ENCODE measurements at regions not wholly inside any gene's neighbourhood (a gene's known extent, or its start where the extent isn't known, plus 50 kb on each side); places are given as distances from the start of the nearest gene placed in this dataset.

DNA sequence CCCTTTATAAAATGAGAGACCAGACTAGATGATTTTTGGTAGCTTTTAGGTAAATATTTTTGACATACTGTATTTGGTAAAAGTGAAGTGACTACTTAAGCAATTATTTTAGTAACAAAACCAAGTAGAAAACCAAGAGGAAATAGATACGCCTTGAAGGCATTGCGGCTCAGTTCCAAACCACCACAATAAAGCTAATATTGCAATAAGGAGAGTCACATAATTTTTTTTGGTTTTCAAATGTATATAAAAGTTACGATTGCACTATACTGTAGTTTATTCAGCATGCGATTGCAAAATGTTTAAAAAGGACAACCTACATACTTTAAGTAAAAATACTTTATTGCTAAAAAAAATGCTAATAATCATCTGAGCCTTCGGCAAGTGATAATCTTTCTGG lies 581.7 kb upstream of the POT1 start:
- TF ChIP-seq, protein P1, sequence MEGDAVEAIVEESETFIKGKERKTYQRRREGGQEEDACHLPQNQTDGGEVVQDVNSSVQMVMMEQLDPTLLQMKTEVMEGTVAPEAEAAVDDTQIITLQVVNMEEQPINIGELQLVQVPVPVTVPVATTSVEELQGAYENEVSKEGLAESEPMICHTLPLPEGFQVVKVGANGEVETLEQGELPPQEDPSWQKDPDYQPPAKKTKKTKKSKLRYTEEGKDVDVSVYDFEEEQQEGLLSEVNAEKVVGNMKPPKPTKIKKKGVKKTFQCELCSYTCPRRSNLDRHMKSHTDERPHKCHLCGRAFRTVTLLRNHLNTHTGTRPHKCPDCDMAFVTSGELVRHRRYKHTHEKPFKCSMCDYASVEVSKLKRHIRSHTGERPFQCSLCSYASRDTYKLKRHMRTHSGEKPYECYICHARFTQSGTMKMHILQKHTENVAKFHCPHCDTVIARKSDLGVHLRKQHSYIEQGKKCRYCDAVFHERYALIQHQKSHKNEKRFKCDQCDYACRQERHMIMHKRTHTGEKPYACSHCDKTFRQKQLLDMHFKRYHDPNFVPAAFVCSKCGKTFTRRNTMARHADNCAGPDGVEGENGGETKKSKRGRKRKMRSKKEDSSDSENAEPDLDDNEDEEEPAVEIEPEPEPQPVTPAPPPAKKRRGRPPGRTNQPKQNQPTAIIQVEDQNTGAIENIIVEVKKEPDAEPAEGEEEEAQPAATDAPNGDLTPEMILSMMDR (IDR thresholded peaks at IDR 0.05; ENCODE audit: insufficient read depth, low read depth, low read length), result no peak
- TF ChIP-seq EZH2 (IDR thresholded peaks at IDR 0.05; ENCODE audit: insufficient read depth, low read length), result no peak

Measured in astrocyte (in vitro differentiated cells and primary cell).